Cardiac septum (tissue), 1 donor: ENCODE measurements at regions not wholly inside any gene's neighbourhood (a gene's known extent, or its start where the extent isn't known, plus 50 kb on each side); places are given as distances from the start of the nearest gene placed in this dataset.
"Not testable (repeated sequence)": the region's sequence is repeated elsewhere in the genome, so short reads cannot be mapped to it uniquely, and the experiment has no call there.

Source experiments
- DNase-seq: peaks from one replicate; pipeline ENCODE4 v3.0.0-alpha.2; 2020; ENCODE audit warnings: low spot score
- intact Hi-C: fragments of 100-400 bp; cut with DNase I; formaldehyde crosslinking; loops from one replicate; pipeline ENCODE4 v1.14.0; 2022
- donor health status: DM: no; HTN: no; CAD: no.

- DNase-seq: no peak
- intact Hi-C loops: no loop called here
Observed at GRCh38 chr7:138352570-138353461, 107.2 kb upstream of the TRIM24 start.

GRCh38 chr7:138354066-138354465 is 106.0 kb upstream of the TRIM24 start:
- DNase-seq: no peak
- intact Hi-C loops: no loop called here

- intact Hi-C loops: no loop called here
- DNase-seq: no peak
Observed at GRCh38 chr7:138355254-138355653, 104.8 kb upstream of the TRIM24 start.

GRCh38 chr7:138358850-138359341 is 101.2 kb upstream of the TRIM24 start:
- intact Hi-C loops: no loop called here
- no peak for DNase-seq

- intact Hi-C loops: no loop called here
- DNase-seq: no peak
Observed at GRCh38 chr7:138359870-138360559, 100.0 kb upstream of the TRIM24 start.

- DNase-seq: no peak
- intact Hi-C loops: no loop called here
Observed at GRCh38 chr7:138363721-138364120, 96.3 kb upstream of the TRIM24 start.

GRCh38 chr7:138366137-138366536 is 93.9 kb upstream of the TRIM24 start:
- DNase-seq, intact Hi-C loops: not testable (repeated sequence)

GRCh38 chr7:138366676-138367075 is 93.4 kb upstream of the TRIM24 start:
- intact Hi-C loops, DNase-seq: not testable (repeated sequence)

- intact Hi-C loops: no loop called here
- DNase-seq: no peak
Observed at GRCh38 chr7:138369797-138370196, 90.3 kb upstream of the TRIM24 start.

- intact Hi-C loops: no loop called here
- no peak for DNase-seq
Observed at GRCh38 chr7:138370956-138371355, 89.1 kb upstream of the TRIM24 start.

- intact Hi-C loops: no loop called here
Observed at GRCh38 chr7:138374119-138374693, 85.9 kb upstream of the TRIM24 start.

GRCh38 chr7:138377306-138377705 is 82.8 kb upstream of the TRIM24 start:
- intact Hi-C loops: no loop called here
- no peak for DNase-seq

More at GRCh38 chr7:138374119-138374693, 85.9 kb upstream of the TRIM24 start:
- DNase-seq: no peak

GRCh38 chr7:138378741-138379559 is 81.1 kb upstream of the TRIM24 start:
- no peak for DNase-seq
- intact Hi-C loops: no loop called here

GRCh38 chr7:138382862-138383565 is 77.0 kb upstream of the TRIM24 start:
- DNase-seq: no peak
- intact Hi-C loops: no loop called here

- intact Hi-C loops: no loop called here
- no peak for DNase-seq
Observed at GRCh38 chr7:138386821-138387220, 73.2 kb upstream of the TRIM24 start.

GRCh38 chr7:138387755-138388475 is 72.1 kb upstream of the TRIM24 start:
- no peak for DNase-seq
- intact Hi-C loops: no loop called here

GRCh38 chr7:138388673-138389491 is 71.2 kb upstream of the TRIM24 start:
- intact Hi-C loops: no loop called here
- no peak for DNase-seq
